Activated CD8-positive, alpha-beta memory T cell treated with anti-CD3 and anti-CD28 coated beads, Interleukin-2, amount 10 ng/mL, durations not matched to agents 7 days and 5 days (primary cell): ENCODE measurements at regions not wholly inside any gene's neighbourhood (a gene's known extent, or its start where the extent isn't known, plus 50 kb on each side); places are given as distances from the start of the nearest gene placed in this dataset.

Source experiments
- ATAC-seq: fragments of 150-1000 bp; cut with Tn5 transposase; one replicate; pipeline ENCODE4 v1.10.0; 2021; ENCODE audit warnings: moderate library complexity
- CTCF ChIA-PET: fragments of 350-600 bp; sonication (Branson Sonifier 250); formaldehyde crosslinking; loops from one replicate; lab custom pipeline; 2021; ENCODE audit warnings: antibody characterized with exemption; lab: Charles Lee
- DNase-seq: peaks from one replicate; pipeline ENCODE4 v3.0.0-alpha.2; 2020
- H3K27ac Mint-ChIP-seq: one replicate; pipeline ENCODE4 v1.8.0; 2021; ENCODE audit warnings: mild to moderate bottlenecking, mixed read lengths
- H3K27me3 Mint-ChIP-seq: one replicate; pipeline ENCODE4 v1.8.0; 2021; ENCODE audit warnings: mixed read lengths
- H3K36me3 Mint-ChIP-seq: one replicate; pipeline ENCODE4 v1.8.0; 2021; ENCODE audit warnings: mild to moderate bottlenecking, mixed read lengths
- H3K4me1 Mint-ChIP-seq: one replicate; pipeline ENCODE4 v1.8.0; 2021; ENCODE audit warnings: mixed read lengths
- H3K4me3 Mint-ChIP-seq: one replicate; pipeline ENCODE4 v1.8.0; 2021; ENCODE audit warnings: mild to moderate bottlenecking, moderate library complexity, mixed read lengths
- H3K9me3 Mint-ChIP-seq: one replicate; pipeline ENCODE4 v1.8.0; 2022; ENCODE audit warnings: low read depth, mixed read lengths

GRCh38 chr6:6919173-6919572 lies 188.6 kb upstream of the RREB1 start:
- no peaks in the 10 kb centered on the region for H3K36me3 Mint-ChIP-seq
- DNase-seq = no peak
- H3K27me3 Mint-ChIP-seq = peaks cover 18% of the 10 kb centered on the region
- CTCF ChIA-PET = no interaction called here
- no peak overlapping the region for H3K4me3 Mint-ChIP-seq
- no peaks in the 10 kb centered on the region for H3K9me3 Mint-ChIP-seq
- ATAC-seq = no peak
- no peak overlapping the region for H3K27ac Mint-ChIP-seq
- peaks cover 8% of the 10 kb centered on the region for H3K4me1 Mint-ChIP-seq

GRCh38 chr6:6920114-6920986 lies 187.4 kb upstream of the RREB1 start:
- H3K27ac Mint-ChIP-seq = no peak overlapping the region
- H3K27me3 Mint-ChIP-seq = peaks cover 16% of the 10 kb centered on the region
- DNase-seq (no peak), ATAC-seq (no peak)
- no peaks in the 10 kb centered on the region for H3K36me3 Mint-ChIP-seq
- CTCF ChIA-PET = interaction anchor here (1.1 kb wide), 1 partner anchor 196 kb away, joined by 3 read pairs; no protein-coding TSS in a partner anchor
- H3K4me3 Mint-ChIP-seq = no peak overlapping the region
- H3K9me3 Mint-ChIP-seq = no peaks in the 10 kb centered on the region
- peaks cover 8% of the 10 kb centered on the region for H3K4me1 Mint-ChIP-seq

- Mint-ChIP-seq H3K4me1 (peaks cover 8% of the 10 kb centered on the region), H3K4me3 (no peak overlapping the region), H3K9me3 (no peaks in the 10 kb centered on the region), H3K27ac (no peak overlapping the region), H3K36me3 (no peaks in the 10 kb centered on the region), H3K27me3 (peaks cover 18% of the 10 kb centered on the region)
- CTCF ChIA-PET = interaction anchor here (1.1 kb wide), 1 partner anchor 197 kb away, joined by 3 read pairs; no protein-coding TSS in a partner anchor
- DNase-seq (no peak), ATAC-seq (no peak)
Observed at GRCh38 chr6:6920987-6921313, 186.8 kb upstream of the RREB1 start.

- no peak for ATAC-seq
- no peak overlapping the region for H3K4me3 Mint-ChIP-seq
- H3K27ac Mint-ChIP-seq = no peak overlapping the region
- no peaks in the 10 kb centered on the region for H3K36me3 Mint-ChIP-seq
- no peak for DNase-seq
- CTCF ChIA-PET = no interaction called here
- peaks cover 6% of the 10 kb centered on the region for H3K4me1 Mint-ChIP-seq
- no peaks in the 10 kb centered on the region for H3K9me3 Mint-ChIP-seq
- peaks cover 28% of the 10 kb centered on the region for H3K27me3 Mint-ChIP-seq
Observed at GRCh38 chr6:6922166-6922565, 185.6 kb upstream of the RREB1 start.

- no peak overlapping the region for H3K4me3 Mint-ChIP-seq
- peaks cover under 1% of the 10 kb centered on the region for H3K4me1 Mint-ChIP-seq
- peaks cover 28% of the 10 kb centered on the region for H3K27me3 Mint-ChIP-seq
- CTCF ChIA-PET = no interaction called here
- no peak overlapping the region for H3K27ac Mint-ChIP-seq
- ATAC-seq (no peak), DNase-seq (no peak)
- no peaks in the 10 kb centered on the region for H3K36me3 Mint-ChIP-seq
- H3K9me3 Mint-ChIP-seq = no peaks in the 10 kb centered on the region
Observed at GRCh38 chr6:6923605-6924004, 184.2 kb upstream of the RREB1 start.

GRCh38 chr6:6924708-6925107 lies 183.1 kb upstream of the RREB1 start:
- ATAC-seq (no peak), DNase-seq (no peak)
- CTCF ChIA-PET = no interaction called here
- Mint-ChIP-seq H3K27me3 (peaks cover 26% of the 10 kb centered on the region), H3K27ac (no peak overlapping the region), H3K36me3 (no peaks in the 10 kb centered on the region), H3K9me3 (no peaks in the 10 kb centered on the region), H3K4me3 (no peak overlapping the region), H3K4me1 (no peaks in the 10 kb centered on the region)

- Mint-ChIP-seq H3K4me1 (no peaks in the 10 kb centered on the region), H3K9me3 (no peaks in the 10 kb centered on the region), H3K4me3 (no peak overlapping the region), H3K27me3 (peaks cover 21% of the 10 kb centered on the region), H3K36me3 (no peaks in the 10 kb centered on the region), H3K27ac (no peak overlapping the region)
- DNase-seq (no peak), ATAC-seq (no peak)
- CTCF ChIA-PET = no interaction called here
Observed at GRCh38 chr6:6925391-6926164, 182.2 kb upstream of the RREB1 start.

- Mint-ChIP-seq H3K9me3 (no peaks in the 10 kb centered on the region), H3K27me3 (peaks cover 15% of the 10 kb centered on the region), H3K4me1 (no peaks in the 10 kb centered on the region), H3K27ac (no peak overlapping the region), H3K4me3 (no peak overlapping the region), H3K36me3 (no peaks in the 10 kb centered on the region)
- DNase-seq (no peak), ATAC-seq (no peak)
- CTCF ChIA-PET = no interaction called here
Observed at GRCh38 chr6:6926856-6927255, 180.9 kb upstream of the RREB1 start.

GRCh38 chr6:6927521-6928361 lies 180.0 kb upstream of the RREB1 start:
- Mint-ChIP-seq H3K36me3 (no peaks in the 10 kb centered on the region), H3K27me3 (peaks cover 15% of the 10 kb centered on the region), H3K27ac (no peak overlapping the region), H3K4me1 (no peaks in the 10 kb centered on the region), H3K4me3 (no peak overlapping the region), H3K9me3 (no peaks in the 10 kb centered on the region)
- CTCF ChIA-PET = no interaction called here
- no peak for DNase-seq
- ATAC-seq = no peak

- H3K4me1 Mint-ChIP-seq = no peaks in the 10 kb centered on the region
- no peak for ATAC-seq
- no peaks in the 10 kb centered on the region for H3K36me3 Mint-ChIP-seq
- H3K4me3 Mint-ChIP-seq = no peak overlapping the region
- peaks cover 15% of the 10 kb centered on the region for H3K27me3 Mint-ChIP-seq
- no peak for DNase-seq
- H3K9me3 Mint-ChIP-seq = no peaks in the 10 kb centered on the region
- CTCF ChIA-PET = no interaction called here
- no peak overlapping the region for H3K27ac Mint-ChIP-seq
Observed at GRCh38 chr6:6930223-6930880, 177.4 kb upstream of the RREB1 start.

GRCh38 chr6:6931071-6932025 lies 176.4 kb upstream of the RREB1 start:
- DNase-seq = no peak
- no peaks in the 10 kb centered on the region for H3K4me1 Mint-ChIP-seq
- no peaks in the 10 kb centered on the region for H3K36me3 Mint-ChIP-seq
- CTCF ChIA-PET = no interaction called here
- no peaks in the 10 kb centered on the region for H3K9me3 Mint-ChIP-seq
- ATAC-seq = no peak
- H3K27ac Mint-ChIP-seq = no peak overlapping the region
- no peak overlapping the region for H3K4me3 Mint-ChIP-seq
- peaks cover 12% of the 10 kb centered on the region for H3K27me3 Mint-ChIP-seq

GRCh38 chr6:6932341-6932740 lies 175.4 kb upstream of the RREB1 start:
- CTCF ChIA-PET = no interaction called here

More at GRCh38 chr6:6932341-6932740, 175.4 kb upstream of the RREB1 start:
- Mint-ChIP-seq H3K27me3 (peaks cover 4% of the 10 kb centered on the region), H3K27ac (no peak overlapping the region), H3K36me3 (no peaks in the 10 kb centered on the region), H3K9me3 (no peaks in the 10 kb centered on the region), H3K4me3 (no peak overlapping the region), H3K4me1 (no peaks in the 10 kb centered on the region)
- no peak for DNase-seq
- no peak for ATAC-seq
